H1 (cell line): ENCODE measurements at regions not wholly inside any gene's neighbourhood (a gene's known extent, or its start where the extent isn't known, plus 50 kb on each side); places are given as distances from the start of the nearest gene placed in this dataset.

Experiments
- CTCF ChIA-PET: fragments of 300-600 bp; sonication (Branson Sonifier 250); formaldehyde crosslinking; loops from one replicate; lab custom pipeline; 2021; ENCODE audit not compliant: partially characterized antibody; lab: Charles Lee
- POLR2A ChIA-PET: fragments of 300-600 bp; sonication (Branson Sonifier 250); formaldehyde crosslinking; loops from one replicate; lab custom pipeline; 2021; ENCODE audit warnings: inconsistent platforms; ENCODE audit not compliant: partially characterized antibody; lab: Charles Lee
- DNase-seq, 2 experiments: peaks; one replicate each; pipeline versions ENCODE4 v3.0.0 to v3.0.0-alpha.2; 2010 to 2022; ENCODE audit warnings: low spot score in 2 of 2, low read depth in 1 of 2, mixed read lengths in 1 of 2
- FAIRE-seq: peaks from 2 replicates; lab custom pipeline; 2011; peaks lifted over from hg19 to GRCh38; lab: Jason Lieb, UNC
- H2AFZ ChIP-seq: 2 replicates; pipeline ENCODE4 v1.8.1; 2012; ENCODE audit warnings: low read length, inconsistent platforms
- H2AK5ac ChIP-seq: 2 replicates; pipeline ENCODE4 v1.6.1; 2013; ENCODE audit warnings: low read depth, low read length
- H2BK120ac ChIP-seq: replicated peaks from 2 replicates; pipeline ENCODE3; 2013; ENCODE audit warnings: low read depth, low read length, inconsistent platforms
- H2BK12ac ChIP-seq: 2 replicates; pipeline ENCODE4 v1.6.1; 2013; ENCODE audit warnings: low read depth, low read length
- H2BK15ac ChIP-seq: 2 replicates; pipeline ENCODE4 v1.6.1; 2013; ENCODE audit warnings: low read length
- H2BK20ac ChIP-seq: 2 replicates; pipeline ENCODE4 v1.6.1; 2013; ENCODE audit warnings: low read length
- H2BK5ac ChIP-seq: 2 replicates; pipeline ENCODE4 v1.6.1; 2013; ENCODE audit warnings: low read depth, low read length
- H3K14ac ChIP-seq: 2 replicates; pipeline ENCODE4 v1.6.1; 2013; ENCODE audit warnings: inconsistent platforms; ENCODE audit not compliant: insufficient read length
- H3K18ac ChIP-seq: 2 replicates; pipeline ENCODE4 v1.6.1; 2013; ENCODE audit warnings: low read length; ENCODE audit errors: extremely low read depth
- H3K23ac ChIP-seq: 2 replicates; pipeline ENCODE4 v1.6.1; 2013; ENCODE audit warnings: inconsistent platforms; ENCODE audit not compliant: insufficient read length
- H3K23me2 ChIP-seq: 2 replicates; pipeline ENCODE4 v1.6.1; 2013; ENCODE audit warnings: low read depth, low read length
- H3K27ac ChIP-seq: 2 replicates; pipeline ENCODE4 v1.6.1; 2011; ENCODE audit warnings: low read depth, low read length, inconsistent platforms
- H3K27me3 ChIP-seq, 4 experiments: replicated peaks in 1 of 4; 1 replicate in 1 of 4; 2 replicates in 3 of 4; pipeline versions ENCODE4 v1.6.1 to v1.8.1; 2011 to 2013; ENCODE audit warnings: low read length in 3 of 4, mild to moderate bottlenecking in 3 of 4, inconsistent platforms in 2 of 4, mixed read lengths in 2 of 4, moderate library complexity in 1 of 4; ENCODE audit not compliant: control insufficient read depth in 3 of 4, insufficient read depth in 3 of 4; ENCODE audit errors: extremely low read depth in 1 of 4
- H3K36me3 ChIP-seq, 4 experiments: 2 replicates each; pipeline versions ENCODE4 v1.6.1 to v1.8.1; 2011 to 2013; ENCODE audit warnings: mild to moderate bottlenecking in 4 of 4, low read length in 3 of 4, moderate library complexity in 2 of 4, control low read depth in 1 of 4, inconsistent platforms in 1 of 4; ENCODE audit not compliant: insufficient read depth in 4 of 4, control insufficient read depth in 2 of 4
- H3K4ac ChIP-seq: replicated peaks from 2 replicates; pipeline ENCODE3; 2013; ENCODE audit warnings: low read length, low read depth, mixed read lengths, inconsistent platforms; ENCODE audit not compliant: insufficient read length
- H3K4me1 ChIP-seq, 4 experiments: replicated peaks in 1 of 4; 1 replicate in 1 of 4; 2 replicates in 3 of 4; pipeline versions ENCODE4 v1.6.1 to v1.8.1; 2011 to 2013; ENCODE audit warnings: low read length in 3 of 4, inconsistent platforms in 2 of 4, mixed read lengths in 1 of 4; ENCODE audit not compliant: insufficient read depth in 4 of 4, control insufficient read depth in 3 of 4
- H3K4me2 ChIP-seq, 2 experiments: 2 replicates each; pipeline versions ENCODE4 v1.6.1 to v1.8.1; 2011 to 2013; ENCODE audit warnings: low read depth in 2 of 2, low read length in 2 of 2, control low read depth in 1 of 2, inconsistent platforms in 1 of 2, mild to moderate bottlenecking in 1 of 2; ENCODE audit not compliant: insufficient read depth in 1 of 2
- H3K4me3 ChIP-seq, 4 experiments: fragments of 200-600, 300-600 bp in 1 of 4; sonication (generic), shearing (Covaris generic), sonication (Bioruptor Twin) in 1 of 4; 2 replicates each; pipeline versions ENCODE4 v1.5.1 to v1.8.1; 2011 to 2016; ENCODE audit warnings: low read length in 4 of 4, low read depth in 3 of 4, control low read depth in 2 of 4, inconsistent platforms in 2 of 4, mild to moderate bottlenecking in 2 of 4, mixed read lengths in 1 of 4, moderate library complexity in 1 of 4; ENCODE audit not compliant: insufficient read depth in 2 of 4; ENCODE audit errors: extremely low read depth in 1 of 4
- H3K56ac ChIP-seq: replicated peaks from 2 replicates; pipeline ENCODE3; 2013; ENCODE audit warnings: low read depth, mild to moderate bottlenecking, mixed read lengths, low read length, inconsistent platforms; ENCODE audit not compliant: insufficient read length
- H3K79me1 ChIP-seq: 2 replicates; pipeline ENCODE4 v1.6.1; 2013; ENCODE audit warnings: low read depth, low read length, control low read depth
- H3K79me2 ChIP-seq, 2 experiments: 2 replicates each; pipeline versions ENCODE4 v1.6.1 to v1.8.1; 2012 to 2013; ENCODE audit warnings: low read length in 2 of 2, mild to moderate bottlenecking in 2 of 2, inconsistent platforms in 1 of 2; ENCODE audit not compliant: insufficient read depth in 2 of 2, control insufficient read depth in 1 of 2
- H3K9ac ChIP-seq, 4 experiments: replicated peaks in 1 of 4; 1 replicate in 1 of 4; 2 replicates in 3 of 4; pipeline versions ENCODE4 v1.6.1 to v1.8.1; 2011 to 2013; ENCODE audit warnings: low read depth in 3 of 4, low read length in 3 of 4, control low read depth in 2 of 4, mild to moderate bottlenecking in 2 of 4, moderate library complexity in 2 of 4, inconsistent platforms in 1 of 4; ENCODE audit errors: extremely low read depth in 1 of 4
- H3K9me3 ChIP-seq, 2 experiments: 2 replicates each; pipeline versions ENCODE4 v1.6.1 to v1.8.1; 2012 to 2013; ENCODE audit warnings: mild to moderate bottlenecking in 2 of 2, moderate library complexity in 2 of 2, control low read depth in 1 of 2, inconsistent platforms in 1 of 2, low read depth in 1 of 2, low read length in 1 of 2, mixed read lengths in 1 of 2; ENCODE audit not compliant: insufficient read depth in 2 of 2
- H4K20me1 ChIP-seq, 2 experiments: replicated peaks in 1 of 2; 2 replicates each; pipeline versions ENCODE3 to v1.8.1; 2011 to 2013; ENCODE audit warnings: inconsistent platforms in 2 of 2, low read length in 2 of 2, mild to moderate bottlenecking in 1 of 2; ENCODE audit not compliant: insufficient read depth in 2 of 2, control insufficient read depth in 1 of 2
- H4K5ac ChIP-seq: 2 replicates; pipeline ENCODE4 v1.6.1; 2013; ENCODE audit warnings: low read length, low read depth, mixed read lengths, inconsistent platforms; ENCODE audit not compliant: insufficient read length
- H4K8ac ChIP-seq: 2 replicates; pipeline ENCODE4 v1.8.0; 2013; ENCODE audit warnings: mild to moderate bottlenecking, moderate library complexity, low read length, inconsistent platforms; ENCODE audit not compliant: insufficient read depth; ENCODE audit errors: extremely low read depth
- H4K91ac ChIP-seq: replicated peaks from 2 replicates; pipeline ENCODE3; 2013; ENCODE audit warnings: low read length, mixed read lengths, inconsistent platforms; ENCODE audit not compliant: insufficient read length
- BACH1 ChIP-seq: IDR thresholded peaks from 2 replicates; pipeline ENCODE4 v1.6.1; 2012; ENCODE audit warnings: low read length, improper control_type of control experiment
- EGR1 ChIP-seq: IDR thresholded peaks from 2 replicates; pipeline ENCODE4 v1.6.1; 2011; ENCODE audit warnings: low read depth, low read length, borderline replicate concordance
- FOSL1 ChIP-seq: IDR thresholded peaks from 2 replicates; pipeline ENCODE4 v1.6.1; 2011; ENCODE audit warnings: mild to moderate bottlenecking, low read depth, low read length, moderate library complexity; ENCODE audit not compliant: insufficient read depth
- GTF2F1 ChIP-seq: IDR thresholded peaks from 2 replicates; pipeline ENCODE4 v1.6.1; 2012; ENCODE audit warnings: low read depth, low read length, improper control_type of control experiment, borderline replicate concordance
- KDM4A ChIP-seq: IDR thresholded peaks from one replicate; pipeline ENCODE4 v1.7.1; 2012; ENCODE audit warnings: low read depth, mild to moderate bottlenecking, moderate library complexity, low read length, inconsistent platforms; ENCODE audit not compliant: severe bottlenecking
- MAFK ChIP-seq: IDR thresholded peaks from 2 replicates; pipeline ENCODE4 v1.6.1; 2012; ENCODE audit warnings: low read depth, mild to moderate bottlenecking, improper control_type of control experiment, low read length
- RBBP5 ChIP-seq: IDR thresholded peaks from 2 replicates; pipeline ENCODE4 v1.7.1; 2012; ENCODE audit warnings: low read depth, mild to moderate bottlenecking, inconsistent platforms, low read length, moderate library complexity, borderline replicate concordance
- SAP30 ChIP-seq: fragments of 300-600 bp; sonication (generic); IDR thresholded peaks from 2 replicates; pipeline ENCODE4 v1.7.1; 2012; ENCODE audit warnings: low read length, moderate library complexity, mild to moderate bottlenecking, inconsistent platforms; ENCODE audit not compliant: insufficient read depth, insufficient replicate concordance
- SP4 ChIP-seq: IDR thresholded peaks from 2 replicates; pipeline ENCODE4 v1.6.1; 2012; ENCODE audit warnings: low read length, inconsistent platforms
- TAF1 ChIP-seq: IDR thresholded peaks from 2 replicates; pipeline ENCODE4 v1.6.1; 2011; ENCODE audit warnings: mild to moderate bottlenecking, low read depth, low read length
- WGBS, 2 experiments: shearing (Covaris generic) in 1 of 2; methylation state at CpG; one replicate each; pipeline versions ENCODE4 v1.1.6 to v1.1.7; 2013 to 2015; ENCODE audit warnings: low lambda C conversion rate in 2 of 2, mixed read lengths in 2 of 2, inconsistent platforms in 1 of 2, low coverage in 1 of 2, missing lambda C conversion rate in 1 of 2; ENCODE audit not compliant: insufficient replicate concordance in 2 of 2, insufficient coverage in 1 of 2, insufficient read length in 1 of 2; ENCODE audit errors: extremely low coverage in 1 of 2, missing lambda C conversion rate in 1 of 2; 5-methylcytosine and 5-hydroxymethylcytosine counted together
- TF ChIP-seq, protein P1 (sequence below): IDR thresholded peaks from 2 replicates; pipeline ENCODE4 v1.6.1; 2012; ENCODE audit warnings: inconsistent platforms
- TF ChIP-seq, protein P2 (sequence below): IDR thresholded peaks from 2 replicates; pipeline ENCODE4 v1.6.1; 2012; ENCODE audit warnings: low read length, inconsistent platforms

DNA sequence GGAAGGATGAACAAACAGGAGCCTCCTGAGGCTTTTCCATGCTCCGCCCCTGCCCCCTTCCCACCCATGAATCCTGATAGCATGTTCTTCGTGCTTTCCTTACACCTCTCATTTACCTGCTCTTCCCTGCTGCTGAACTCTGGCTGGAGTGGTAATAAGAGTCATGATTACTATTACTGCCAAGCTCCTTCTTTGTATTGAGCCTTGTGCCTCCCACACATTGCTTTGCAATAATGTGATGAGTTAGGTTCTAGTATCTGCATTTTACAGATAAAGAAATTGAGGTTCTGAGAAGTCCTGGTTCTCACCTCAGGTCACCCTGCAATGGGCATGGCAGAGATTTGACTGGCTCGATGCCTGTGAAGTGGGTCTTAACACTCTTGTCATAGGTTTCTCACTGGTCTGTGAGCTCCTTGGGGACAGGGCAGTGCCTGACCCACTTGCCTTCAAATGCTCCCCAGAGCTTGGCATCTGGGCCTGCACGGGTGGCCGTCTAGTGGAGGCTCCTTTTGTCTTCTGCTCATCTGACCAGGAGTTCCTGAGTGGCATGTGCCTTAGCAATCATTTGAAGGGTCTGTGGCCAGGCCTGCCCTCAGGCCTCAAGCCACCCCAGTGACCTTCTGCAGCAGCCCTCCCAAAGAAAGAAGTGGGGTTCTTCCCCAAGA is 309.2 kb upstream of the ZMIZ1 start:
- Histone ChIP-seq H3K56ac (no peak overlapping the region), H3K79me2 (no peaks in the 10 kb centered on the region), H2BK12ac (no peak overlapping the region), H3K27ac (no peak overlapping the region), H3K4me2 (no peak overlapping the region), H4K91ac (no peak overlapping the region), H2BK120ac (no peak overlapping the region), H3K23ac (no peak overlapping the region), H3K36me3 (no peaks in the 10 kb centered on the region), H2AFZ (no peak overlapping the region), H3K23me2 (no peaks in the 10 kb centered on the region), H2AK5ac (no peak overlapping the region), H3K9ac (no peak overlapping the region), H3K14ac (no peak overlapping the region), H2BK5ac (no peak overlapping the region), H4K5ac (no peak overlapping the region), H3K4ac (no peak overlapping the region), H4K20me1 (no peaks in the 10 kb centered on the region), H3K79me1 (no peaks in the 10 kb centered on the region; the same call in 1 of the 2 replicates), H2BK20ac (no peak overlapping the region), H2BK15ac (no peak overlapping the region), H3K27me3 (no peaks in the 10 kb centered on the region), H3K4me3 (no peak overlapping the region), H3K18ac (no peak overlapping the region), H4K8ac (no peak overlapping the region), H3K4me1 (peaks cover 0 to 6% (median 2%) of the 10 kb centered on the region in 4 experiments; a peak in 4 of 7 replicates), H3K9me3 (no peaks in the 10 kb centered on the region)
- FAIRE-seq = no peak
- DNase-seq = no peak
- WGBS, 2 experiments = 86% methylated on average over 4 of the region's 5 CpGs; no CpG with 5 or more reads in 1 of the 2 experiments
- ChIA-PET POLR2A (no interaction called here), CTCF (interaction anchor here (1.1 to 1.8 kb wide), 2 partner anchors 438 to 712 kb away, joined by 3 to 4 read pairs; no protein-coding TSS in a partner anchor)
- no peak for TF ChIP-seq EGR1
- no peak for TF ChIP-seq KDM4A
- TF ChIP-seq, protein P1, sequence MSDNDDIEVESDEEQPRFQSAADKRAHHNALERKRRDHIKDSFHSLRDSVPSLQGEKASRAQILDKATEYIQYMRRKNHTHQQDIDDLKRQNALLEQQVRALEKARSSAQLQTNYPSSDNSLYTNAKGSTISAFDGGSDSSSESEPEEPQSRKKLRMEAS = no peak
- TF ChIP-seq GTF2F1 = no peak
- TF ChIP-seq, protein P2, sequence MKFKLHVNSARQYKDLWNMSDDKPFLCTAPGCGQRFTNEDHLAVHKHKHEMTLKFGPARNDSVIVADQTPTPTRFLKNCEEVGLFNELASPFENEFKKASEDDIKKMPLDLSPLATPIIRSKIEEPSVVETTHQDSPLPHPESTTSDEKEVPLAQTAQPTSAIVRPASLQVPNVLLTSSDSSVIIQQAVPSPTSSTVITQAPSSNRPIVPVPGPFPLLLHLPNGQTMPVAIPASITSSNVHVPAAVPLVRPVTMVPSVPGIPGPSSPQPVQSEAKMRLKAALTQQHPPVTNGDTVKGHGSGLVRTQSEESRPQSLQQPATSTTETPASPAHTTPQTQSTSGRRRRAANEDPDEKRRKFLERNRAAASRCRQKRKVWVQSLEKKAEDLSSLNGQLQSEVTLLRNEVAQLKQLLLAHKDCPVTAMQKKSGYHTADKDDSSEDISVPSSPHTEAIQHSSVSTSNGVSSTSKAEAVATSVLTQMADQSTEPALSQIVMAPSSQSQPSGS = no peak
- no peak for TF ChIP-seq BACH1
- no peak for TF ChIP-seq SP4
- no peak for TF ChIP-seq MAFK
- TF ChIP-seq TAF1 = no peak
- no peak for TF ChIP-seq RBBP5
- no peak for TF ChIP-seq SAP30
- no peak for TF ChIP-seq FOSL1
